HCT116 (cell line): ENCODE measurements at regions not wholly inside any gene's neighbourhood (a gene's known extent, or its start where the extent isn't known, plus 50 kb on each side); places are given as distances from the start of the nearest gene placed in this dataset.

Experiments
- ATAC-seq: fragments of 200-7000 bp; cut with Tn5 transposase; 2 replicates; pipeline ENCODE4 v1.9.1; 2020; ENCODE audit warnings: mild to moderate bottlenecking, moderate library complexity
- BruUV-seq: library from RNA; stranded (reverse); fragments of 400-500 nt; replicated peaks from 2 replicates; lab custom pipeline; 2021; lab: Mats Ljungman, UMichigan
- CTCF ChIA-PET: fragments of 300-600 bp; sonication (Branson Sonifier 250); formaldehyde crosslinking; loops from one replicate; lab custom pipeline; 2021; ENCODE audit warnings: antibody characterized with exemption; lab: Charles Lee
- POLR2A ChIA-PET: fragments of 300-600, 350-600 bp; sonication (Branson Sonifier 250); formaldehyde crosslinking; loops from one replicate; lab custom pipeline; 2021; ENCODE audit warnings: antibody characterized with exemption; lab: Charles Lee
- RAD21 ChIA-PET, 2 experiments: fragments of 300-600 bp; sonication (Branson Sonifier 250); formaldehyde crosslinking; loops; one replicate each; lab custom pipeline; 2023; ENCODE audit warnings: low total read pairs in 2 of 2; ENCODE audit not compliant: uncharacterized antibody in 2 of 2, unreplicated experiment in 2 of 2, low non-redundant PET in 1 of 2; lab: Charles Lee
- DNase-seq: peaks from one replicate; pipeline ENCODE4 v3.0.0-alpha.2; 2010; ENCODE audit warnings: low read depth, low spot score
- H2AFZ ChIP-seq: fragments of 200-600 bp; shearing (Covaris generic), sonication (generic); 2 replicates; pipeline ENCODE4 v1.6.1; 2017; ENCODE audit warnings: low read depth, mixed run types, mixed read lengths, antibody characterized with exemption, low read length; ENCODE audit not compliant: poor library complexity, severe bottlenecking
- H3K27ac ChIP-seq: 2 replicates; pipeline ENCODE4 v1.5.1; 2012; ENCODE audit warnings: low read depth, low read length
- H3K27me3 ChIP-seq: fragments of 200-600 bp; sonication (generic); 2 replicates; pipeline ENCODE4 v1.6.1; 2016; ENCODE audit warnings: mixed run types, low read length, mixed read lengths; ENCODE audit not compliant: insufficient read depth
- H3K36me3 ChIP-seq, 2 experiments: fragments of 200-500 bp in 1 of 2; fragments of 200-600 bp in 1 of 2; sonication (Bioruptor generic) in 1 of 2; sonication (generic) in 1 of 2; 2 replicates each; pipeline versions ENCODE4 v1.5.1 to v1.6.1; 2014 to 2016; ENCODE audit warnings: low read length in 2 of 2, inconsistent platforms in 1 of 2, mixed read lengths in 1 of 2, mixed run types in 1 of 2; ENCODE audit not compliant: insufficient read depth in 2 of 2, control insufficient read depth in 1 of 2
- H3K4me1 ChIP-seq, 2 experiments: fragments of 200-600 bp in 1 of 2; sonication (generic) in 1 of 2; 2 replicates each; pipeline versions ENCODE4 v1.5.1 to v1.6.1; 2012 to 2017; ENCODE audit warnings: low read length in 2 of 2, inconsistent platforms in 1 of 2, mild to moderate bottlenecking in 1 of 2, mixed read lengths in 1 of 2, mixed run types in 1 of 2, moderate library complexity in 1 of 2; ENCODE audit not compliant: insufficient read depth in 2 of 2, control insufficient read depth in 1 of 2
- H3K4me2 ChIP-seq: fragments of 200-600 bp; sonication (generic); 2 replicates; pipeline ENCODE4 v1.6.1; 2017; ENCODE audit warnings: mixed run types, low read length, mixed read lengths
- H3K4me3 ChIP-seq, 2 experiments: fragments of 200-600 bp in 1 of 2; sonication (generic) in 1 of 2; replicated peaks in 1 of 2; 2 replicates each; pipeline ENCODE4 v1.5.1; 2011 to 2016; ENCODE audit warnings: low read length in 2 of 2, control low read depth in 1 of 2, low read depth in 1 of 2, mild to moderate bottlenecking in 1 of 2, mixed read lengths in 1 of 2, mixed run types in 1 of 2
- H3K79me2 ChIP-seq: fragments of 200-600 bp; sonication (generic); 2 replicates; pipeline ENCODE4 v1.6.1; 2017; ENCODE audit warnings: mild to moderate bottlenecking, mixed run types, low read length, moderate library complexity, mixed read lengths; ENCODE audit not compliant: insufficient read depth
- H3K9ac ChIP-seq: fragments of 200-600 bp; sonication (generic); 2 replicates; pipeline ENCODE4 v1.6.1; 2016; ENCODE audit warnings: low read length, mixed read lengths
- H3K9me2 ChIP-seq: fragments of 200-600 bp; sonication (generic), shearing (Covaris generic); 2 replicates; pipeline ENCODE4 v1.6.1; 2017; ENCODE audit warnings: mixed run types, mild to moderate bottlenecking, moderate library complexity; ENCODE audit not compliant: insufficient read depth
- H3K9me3 ChIP-seq, 2 experiments: fragments of 200-500 bp in 1 of 2; fragments of 200-600 bp in 1 of 2; sonication (Bioruptor generic) in 1 of 2; sonication (generic) in 1 of 2; 2 replicates each; pipeline ENCODE4 v1.6.1; 2014 to 2017; ENCODE audit warnings: low read length in 2 of 2, mixed read lengths in 2 of 2, inconsistent platforms in 1 of 2, low read depth in 1 of 2, mild to moderate bottlenecking in 1 of 2, mixed run types in 1 of 2, moderate library complexity in 1 of 2; ENCODE audit not compliant: control insufficient read depth in 1 of 2, insufficient read depth in 1 of 2
- H4K20me1 ChIP-seq: fragments of 200-600 bp; sonication (generic), shearing (Covaris generic); 2 replicates; pipeline ENCODE4 v1.6.1; 2017; ENCODE audit warnings: mixed run types, mild to moderate bottlenecking, moderate library complexity; ENCODE audit not compliant: insufficient read depth
- ATF3 ChIP-seq: IDR thresholded peaks from 2 replicates; pipeline ENCODE4 v1.6.1; 2012
- CBX3 ChIP-seq: IDR thresholded peaks from 2 replicates; pipeline ENCODE4 v1.6.1; 2012; ENCODE audit warnings: low read depth
- CTCF ChIP-seq, 3 experiments: fragments of 200-600 bp in 1 of 3; sonication (generic) in 1 of 3; IDR thresholded peaks in 2 of 3; conservative IDR thresholded peaks in 1 of 3; 2 replicates each; pipeline ENCODE4 v1.5.1; 2012 to 2017; ENCODE audit warnings: low read depth in 2 of 3, low read length in 2 of 3, antibody characterized with exemption in 1 of 3, borderline replicate concordance in 1 of 3, control low read depth in 1 of 3, mild to moderate bottlenecking in 1 of 3, mixed read lengths in 1 of 3, mixed run types in 1 of 3, moderate library complexity in 1 of 3; ENCODE audit not compliant: insufficient read depth in 1 of 3
- EZH2 ChIP-seq: fragments of 200-600 bp; sonication (generic); IDR thresholded peaks from 2 replicates; pipeline ENCODE4 v1.6.1; 2017; ENCODE audit warnings: antibody characterized with exemption, mixed run types
- FOSL1 ChIP-seq: IDR thresholded peaks from 2 replicates; pipeline ENCODE4 v1.6.1; 2012; ENCODE audit warnings: low read depth
- JUND ChIP-seq: IDR thresholded peaks from 2 replicates; pipeline ENCODE4 v1.6.1; 2012
- POLR2A ChIP-seq: IDR thresholded peaks from 2 replicates; pipeline ENCODE4 v1.7.0; 2011; ENCODE audit warnings: borderline replicate concordance; ENCODE audit not compliant: insufficient read depth, insufficient read length; ENCODE audit errors: extremely low read depth
- RAD21 ChIP-seq: IDR thresholded peaks from 2 replicates; pipeline ENCODE4 v1.6.1; 2012; ENCODE audit warnings: low read depth, mild to moderate bottlenecking
- REST ChIP-seq: IDR thresholded peaks from 2 replicates; pipeline ENCODE4 v1.6.1; 2012; ENCODE audit warnings: low read depth
- YY1 ChIP-seq: IDR thresholded peaks from 2 replicates; pipeline ENCODE4 v1.6.1; 2011; ENCODE audit warnings: low read length, low read depth, moderate library complexity, mild to moderate bottlenecking; ENCODE audit not compliant: insufficient replicate concordance; ENCODE audit errors: extremely low read depth
- ZBTB33 ChIP-seq: IDR thresholded peaks from 2 replicates; pipeline ENCODE4 v1.6.1; 2011; ENCODE audit warnings: mild to moderate bottlenecking, low read length, moderate library complexity; ENCODE audit not compliant: insufficient replicate concordance; ENCODE audit errors: extremely low read depth
- ZNF274 ChIP-seq: fragments of 200-500 bp; sonication (Bioruptor generic); IDR thresholded peaks from 2 replicates; pipeline ENCODE4 v1.6.1; 2014; ENCODE audit warnings: mild to moderate bottlenecking, low read depth, low read length, inconsistent platforms
- intact Hi-C: fragments of 100-400 bp; cut with micrococcal nuclease; formaldehyde crosslinking; loops from 2 replicates; pipeline ENCODE4 v1.10.0; 2022

GRCh38 chr10:33630761-33631160 is 296.3 kb upstream of the NRP1 start:
- TF ChIP-seq POLR2A, result no peak
- no peak for TF ChIP-seq FOSL1
- TF ChIP-seq CBX3, result no peak
- no TSS peak for BruUV-seq
- peaks cover 10% of the 10 kb centered on the region; the same call in 1 of the 2 replicates for H3K27me3 ChIP-seq
- H3K4me3 ChIP-seq, result no peak overlapping the region
- ATAC-seq, result no peak
- ChIA-PET RAD21 (no interaction called here), POLR2A (no interaction called here), CTCF (no interaction called here)
- no peaks in the 10 kb centered on the region for H3K36me3 ChIP-seq
- H3K4me2 ChIP-seq, result no peak overlapping the region
- no peaks in the 10 kb centered on the region for H3K4me1 ChIP-seq
- no peaks in the 10 kb centered on the region; the same call in 1 of the 2 replicates for H3K9me2 ChIP-seq
- H3K9ac ChIP-seq, result no peak overlapping the region
- no peak overlapping the region for H2AFZ ChIP-seq
- no peaks in the 10 kb centered on the region for H3K79me2 ChIP-seq
- no peaks in the 10 kb centered on the region for H3K9me3 ChIP-seq
- no peak for DNase-seq
- intact Hi-C loops, result no loop called here
- H4K20me1 ChIP-seq, result no peaks in the 10 kb centered on the region
- H3K27ac ChIP-seq, result no peak overlapping the region

GRCh38 chr10:33627611-33628010 is 293.1 kb upstream of the NRP1 start:
- CTCF ChIA-PET, result no interaction called here
- Histone ChIP-seq H4K20me1 (no peaks in the 10 kb centered on the region), H3K27me3 (peaks cover 10% of the 10 kb centered on the region; the same call in 1 of the 2 replicates), H3K9me2 (no peaks in the 10 kb centered on the region; the same call in 1 of the 2 replicates), H2AFZ (no peak overlapping the region), H3K79me2 (no peaks in the 10 kb centered on the region), H3K4me3 (no peak overlapping the region), H3K4me2 (no peak overlapping the region), H3K36me3 (no peaks in the 10 kb centered on the region), H3K27ac (no peak overlapping the region), H3K9ac (no peak overlapping the region), H3K4me1 (no peaks in the 10 kb centered on the region), H3K9me3 (no peaks in the 10 kb centered on the region)
- ATAC-seq (no peak), DNase-seq (no peak)
- POLR2A ChIA-PET, result no interaction called here
- intact Hi-C loops, result no loop called here
- RAD21 ChIA-PET, result no interaction called here
- no TSS peak for BruUV-seq
- TF ChIP-seq ATF3, result no peak
- TF ChIP-seq YY1, result no peak
- no peak for TF ChIP-seq EZH2
- TF ChIP-seq FOSL1, result no peak
- TF ChIP-seq ZNF274, result no peak
- TF ChIP-seq JUND, result no peak
- no peak for TF ChIP-seq ZBTB33
- no peak for TF ChIP-seq POLR2A
- no peak for TF ChIP-seq REST
- TF ChIP-seq CTCF (IDR thresholded peaks at IDR 0.05 in 2 of 3, conservative IDR thresholded peaks at IDR 0.05 in 1 of 3; ENCODE audit: borderline replicate concordance in 1 of 3, insufficient read depth in 1 of 3, low read depth in 2 of 3, low read length in 2 of 3), result no peak
- no peak for TF ChIP-seq RAD21
